Mesendoderm (in vitro differentiated cells): ENCODE measurements at regions not wholly inside any gene's neighbourhood (a gene's known extent, or its start where the extent isn't known, plus 50 kb on each side); places are given as distances from the start of the nearest gene placed in this dataset.

ENCODE experiments used
- DNase-seq: peaks from one replicate; pipeline ENCODE4 v3.0.0; 2013
- H2AK5ac ChIP-seq: 2 replicates; pipeline ENCODE4 v1.6.1; 2013; ENCODE audit warnings: low read length, inconsistent platforms
- H2BK120ac ChIP-seq: 2 replicates; pipeline ENCODE4 v1.6.1; 2013; ENCODE audit warnings: low read depth, mild to moderate bottlenecking, low read length, moderate library complexity, mixed read lengths
- H2BK15ac ChIP-seq: replicated peaks from 2 replicates; pipeline ENCODE4 v1.6.1; 2013; ENCODE audit warnings: low read depth, mild to moderate bottlenecking, moderate library complexity
- H2BK5ac ChIP-seq: 2 replicates; pipeline ENCODE4 v1.6.1; 2013; ENCODE audit warnings: low read length, inconsistent platforms
- H3K18ac ChIP-seq: 2 replicates; pipeline ENCODE4 v1.6.1; 2013; ENCODE audit warnings: mild to moderate bottlenecking, low read length, mixed read lengths
- H3K23ac ChIP-seq: one replicate; pipeline ENCODE4 v1.6.1; 2013; ENCODE audit warnings: low read length
- H3K27ac ChIP-seq: 2 replicates; pipeline ENCODE4 v1.5.1; 2013; ENCODE audit warnings: low read depth, mild to moderate bottlenecking, inconsistent platforms, low read length, moderate library complexity
- H3K27me3 ChIP-seq: 2 replicates; pipeline ENCODE4 v1.6.1; 2013; ENCODE audit warnings: low read length, control low read depth, mild to moderate bottlenecking, inconsistent platforms; ENCODE audit not compliant: insufficient read depth, poor library complexity
- H3K36me3 ChIP-seq: 2 replicates; pipeline ENCODE4 v1.6.1; 2013; ENCODE audit warnings: low read length, inconsistent platforms; ENCODE audit not compliant: control insufficient read depth, insufficient read depth
- H3K4ac ChIP-seq: one replicate; pipeline ENCODE4 v1.6.1; 2013; ENCODE audit warnings: low read depth, mild to moderate bottlenecking, low read length, moderate library complexity
- H3K4me1 ChIP-seq: 2 replicates; pipeline ENCODE4 v1.6.1; 2013; ENCODE audit warnings: low read depth, low read length, inconsistent platforms; ENCODE audit not compliant: control insufficient read depth
- H3K4me2 ChIP-seq: 2 replicates; pipeline ENCODE4 v1.6.1; 2013; ENCODE audit warnings: low read length
- H3K4me3 ChIP-seq: 2 replicates; pipeline ENCODE4 v1.5.1; 2013; ENCODE audit warnings: mild to moderate bottlenecking, low read length
- H3K56ac ChIP-seq: one replicate; pipeline ENCODE4 v1.6.1; 2013; ENCODE audit warnings: low read length
- H3K79me1 ChIP-seq: 2 replicates; pipeline ENCODE4 v1.6.1; 2013; ENCODE audit warnings: low read length, inconsistent platforms
- H3K79me2 ChIP-seq: 2 replicates; pipeline ENCODE4 v1.6.1; 2013; ENCODE audit warnings: mild to moderate bottlenecking, low read length; ENCODE audit not compliant: control insufficient read depth, insufficient read depth
- H3K9ac ChIP-seq: 2 replicates; pipeline ENCODE4 v1.6.1; 2013; ENCODE audit warnings: low read length, inconsistent platforms
- H4K5ac ChIP-seq: one replicate; pipeline ENCODE4 v1.6.1; 2013; ENCODE audit warnings: low read length
- H4K8ac ChIP-seq: one replicate; pipeline ENCODE4 v1.6.1; 2013; ENCODE audit warnings: low read depth, mild to moderate bottlenecking, control low read depth, low read length, moderate library complexity
- WGBS: extraction: QIAGEN DNeasy Blood & Tissue Kit; methylation state at CpG from one replicate; pipeline ENCODE4 v1.1.7; 2013; ENCODE audit warnings: low lambda C conversion rate, missing lambda C conversion rate; ENCODE audit not compliant: insufficient coverage; ENCODE audit errors: extremely low coverage; 5-methylcytosine and 5-hydroxymethylcytosine counted together

- Histone ChIP-seq H2BK15ac (no peak overlapping the region), H3K4me3 (no peak overlapping the region), H3K56ac (no peak overlapping the region), H3K9ac (no peak overlapping the region), H4K5ac (no peak overlapping the region), H2AK5ac (no peak overlapping the region), H3K79me2 (no peaks in the 10 kb centered on the region), H3K4me1 (no peaks in the 10 kb centered on the region), H3K23ac (no peak overlapping the region), H3K36me3 (no peaks in the 10 kb centered on the region), H3K4ac (no peak overlapping the region), H2BK5ac (no peak overlapping the region), H3K27ac (no peak overlapping the region), H2BK120ac (no peak overlapping the region), H3K4me2 (no peak overlapping the region), H3K18ac (no peak overlapping the region), H3K79me1 (no peaks in the 10 kb centered on the region), H3K27me3 (no peaks in the 10 kb centered on the region), H4K8ac (no peak overlapping the region)
- WGBS: no CpG with 5 or more reads among the region's 3 CpGs
- no peak for DNase-seq
Measured at GRCh38 chr9:119726035-119726434, 356.8 kb upstream of the BRINP1 start.

DNA sequence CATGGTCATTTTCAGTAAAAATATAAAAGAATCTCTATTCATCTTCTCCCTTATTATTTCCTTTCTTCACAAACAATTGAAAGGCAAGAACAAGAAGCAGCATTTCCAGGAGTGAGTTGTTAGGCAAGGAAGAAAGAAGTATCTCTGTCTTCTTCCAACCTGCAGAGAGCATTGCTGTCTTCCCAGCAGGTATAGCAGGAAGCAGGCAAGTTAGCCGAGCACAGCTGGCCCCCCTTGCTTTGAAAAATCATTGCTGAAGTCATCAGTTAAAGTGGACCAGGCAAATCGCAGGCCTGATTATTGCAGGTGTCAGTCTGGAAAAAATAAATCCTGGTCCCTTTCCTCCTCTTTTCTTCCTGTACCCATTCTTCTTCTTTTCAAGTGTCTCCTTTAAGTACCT is 353.1 kb upstream of the BRINP1 start:
- H3K23ac ChIP-seq: no peak overlapping the region
- no peak overlapping the region for H3K4ac ChIP-seq
- no peak overlapping the region for H3K18ac ChIP-seq
- no peaks in the 10 kb centered on the region for H3K4me1 ChIP-seq
- H2BK15ac ChIP-seq: no peak overlapping the region
- DNase-seq: no peak
- no peak overlapping the region for H4K8ac ChIP-seq
- H3K79me1 ChIP-seq: no peaks in the 10 kb centered on the region
- H3K56ac ChIP-seq: no peak overlapping the region
- no peaks in the 10 kb centered on the region for H3K36me3 ChIP-seq
- H2BK120ac ChIP-seq: no peak overlapping the region
- H3K4me3 ChIP-seq: no peak overlapping the region
- no peak overlapping the region for H2BK5ac ChIP-seq
- no peak overlapping the region for H2AK5ac ChIP-seq
- H3K9ac ChIP-seq: no peak overlapping the region
- WGBS: no CpG with 5 or more reads among the region's 2 CpGs
- no peak overlapping the region for H3K4me2 ChIP-seq
- no peak overlapping the region for H4K5ac ChIP-seq
- no peak overlapping the region for H3K27ac ChIP-seq
- H3K27me3 ChIP-seq: no peaks in the 10 kb centered on the region
- H3K79me2 ChIP-seq: no peaks in the 10 kb centered on the region

GRCh38 chr9:119712325-119712724 is 343.1 kb upstream of the BRINP1 start:
- Histone ChIP-seq H2AK5ac (no peak overlapping the region), H4K5ac (no peak overlapping the region)
- DNase-seq: no peak

DNA sequence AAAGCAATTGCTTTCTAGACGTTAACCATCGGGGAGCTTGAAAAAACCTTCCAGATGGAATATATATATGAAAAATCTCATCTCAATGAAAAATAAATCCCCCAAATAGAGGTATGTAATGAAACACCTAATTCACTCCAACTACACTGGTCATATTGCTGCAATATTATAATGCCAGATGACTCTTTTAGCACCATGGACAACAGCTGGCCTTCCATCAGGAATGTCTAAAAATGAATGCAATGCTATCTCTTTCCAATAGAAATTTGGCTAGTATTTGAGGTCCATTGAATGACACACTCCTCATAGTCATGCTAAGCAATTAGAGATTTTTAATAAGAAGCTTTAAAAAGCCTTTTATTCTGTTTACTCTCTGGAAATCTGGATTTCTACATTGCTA is 340.2 kb upstream of the BRINP1 start:
- H3K79me1 ChIP-seq: no peaks in the 10 kb centered on the region
- no peak overlapping the region for H2AK5ac ChIP-seq
- no peaks in the 10 kb centered on the region for H3K27me3 ChIP-seq
- no peak overlapping the region for H3K9ac ChIP-seq
- DNase-seq: no peak
- no peak overlapping the region for H3K4me3 ChIP-seq
- no peak overlapping the region for H3K4me2 ChIP-seq
- H2BK15ac ChIP-seq: no peak overlapping the region
- H4K8ac ChIP-seq: no peak overlapping the region
- no peaks in the 10 kb centered on the region for H3K4me1 ChIP-seq
- no peak overlapping the region for H2BK120ac ChIP-seq
- no CpG with 5 or more reads among the region's 2 CpGs for WGBS
- H3K79me2 ChIP-seq: no peaks in the 10 kb centered on the region
- H3K18ac ChIP-seq: no peak overlapping the region
- no peak overlapping the region for H3K56ac ChIP-seq
- H3K27ac ChIP-seq: no peak overlapping the region
- no peak overlapping the region for H3K4ac ChIP-seq
- no peaks in the 10 kb centered on the region for H3K36me3 ChIP-seq
- no peak overlapping the region for H3K23ac ChIP-seq
- H4K5ac ChIP-seq: no peak overlapping the region
- H2BK5ac ChIP-seq: no peak overlapping the region

More at GRCh38 chr9:119712325-119712724, 343.1 kb upstream of the BRINP1 start:
- Histone ChIP-seq H3K27me3 (no peaks in the 10 kb centered on the region), H3K4me1 (no peaks in the 10 kb centered on the region), H3K4me3 (no peak overlapping the region), H3K4ac (no peak overlapping the region), H3K27ac (no peak overlapping the region), H2BK5ac (no peak overlapping the region), H3K9ac (no peak overlapping the region), H2BK120ac (no peak overlapping the region), H4K8ac (no peak overlapping the region), H3K79me2 (no peaks in the 10 kb centered on the region), H3K36me3 (no peaks in the 10 kb centered on the region), H3K79me1 (no peaks in the 10 kb centered on the region), H3K56ac (no peak overlapping the region), H2BK15ac (no peak overlapping the region), H3K23ac (no peak overlapping the region), H3K18ac (no peak overlapping the region), H3K4me2 (no peak overlapping the region)
- WGBS: no CpG with 5 or more reads among the region's 1 CpG

- no peak overlapping the region for H4K5ac ChIP-seq
- WGBS: no CpG with 5 or more reads among the region's 4 CpGs
- no peak overlapping the region for H3K4me3 ChIP-seq
- H3K4ac ChIP-seq: no peak overlapping the region
- no peak overlapping the region for H3K56ac ChIP-seq
- no peak overlapping the region for H3K23ac ChIP-seq
- H3K79me2 ChIP-seq: no peaks in the 10 kb centered on the region
- no peak overlapping the region for H2BK15ac ChIP-seq
- H3K9ac ChIP-seq: no peak overlapping the region
- no peak overlapping the region for H3K4me2 ChIP-seq
- no peak overlapping the region for H2BK5ac ChIP-seq
- no peak overlapping the region for H3K27ac ChIP-seq
- no peaks in the 10 kb centered on the region for H3K27me3 ChIP-seq
- no peaks in the 10 kb centered on the region for H3K36me3 ChIP-seq
- H4K8ac ChIP-seq: no peak overlapping the region
- H3K18ac ChIP-seq: no peak overlapping the region
- no peaks in the 10 kb centered on the region for H3K79me1 ChIP-seq
- H3K4me1 ChIP-seq: no peaks in the 10 kb centered on the region
- DNase-seq: no peak
- no peak overlapping the region for H2BK120ac ChIP-seq
- H2AK5ac ChIP-seq: no peak overlapping the region
Measured at GRCh38 chr9:119707228-119707845, 338.1 kb upstream of the BRINP1 start.

- Histone ChIP-seq H3K4ac (no peak overlapping the region), H3K9ac (no peak overlapping the region), H3K36me3 (no peaks in the 10 kb centered on the region), H3K27me3 (peaks cover 5% of the 10 kb centered on the region), H2BK120ac (no peak overlapping the region), H3K79me2 (no peaks in the 10 kb centered on the region), H2BK15ac (no peak overlapping the region), H4K8ac (no peak overlapping the region), H3K4me2 (no peak overlapping the region), H3K27ac (no peak overlapping the region), H3K79me1 (no peaks in the 10 kb centered on the region), H2AK5ac (no peak overlapping the region), H3K23ac (no peak overlapping the region), H3K4me1 (peaks cover 3% of the 10 kb centered on the region), H3K4me3 (no peak overlapping the region), H4K5ac (no peak overlapping the region), H3K56ac (no peak overlapping the region), H3K18ac (no peak overlapping the region), H2BK5ac (no peak overlapping the region)
- WGBS: no CpG with 5 or more reads among the region's 1 CpG
- no peak for DNase-seq
Measured at GRCh38 chr9:119701651-119702050, 332.4 kb upstream of the BRINP1 start.
